GM12865 (cell line): ENCODE measurements at regions not wholly inside any gene's neighbourhood (a gene's known extent, or its start where the extent isn't known, plus 50 kb on each side); places are given as distances from the start of the nearest gene placed in this dataset.
A peak's percentile ranks its signal among the peaks of the same experiment; 100 is the strongest.

Experiments
- DNase-seq: peaks from one replicate; pipeline ENCODE4 v3.0.0; 2010; ENCODE audit warnings: low read depth
- H3K4me3 ChIP-seq: 2 replicates; pipeline ENCODE4 v1.5.1; 2011; ENCODE audit warnings: mild to moderate bottlenecking, low read depth, low read length, control low read depth
- CTCF ChIP-seq: IDR thresholded peaks from 2 replicates; pipeline ENCODE4 v1.5.1; 2011; ENCODE audit warnings: low read length, control low read depth, low read depth, inconsistent platforms; ENCODE audit not compliant: insufficient read depth; ENCODE audit errors: missing control alignments

DNA sequence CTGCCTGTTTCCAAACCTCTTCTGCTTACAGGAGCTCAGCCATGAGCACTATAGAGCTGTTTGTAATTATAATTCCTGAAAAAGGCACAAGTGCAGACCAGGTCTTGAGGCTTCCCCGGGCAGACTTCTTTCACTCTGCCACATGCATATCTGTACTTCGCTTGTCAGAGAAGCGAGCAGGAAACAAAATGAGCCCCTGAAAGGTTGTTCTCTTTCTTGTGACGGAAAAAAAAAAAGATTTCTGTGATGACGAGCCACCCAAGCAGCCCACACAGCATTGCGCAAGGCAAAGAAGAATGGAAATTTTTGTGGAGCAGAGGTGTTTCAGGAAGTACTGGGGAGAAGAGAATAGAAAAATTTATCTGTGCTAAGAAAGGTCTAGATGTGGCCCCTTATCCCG lies 54.0 kb upstream of the LINC00305 start:
- no peak for TF ChIP-seq CTCF
- peak; percentile 18 for DNase-seq
- no peak overlapping the region for H3K4me3 ChIP-seq

- TF ChIP-seq CTCF: no peak
- DNase-seq: peak; percentile 69
These were observed 53.4 kb upstream of the LINC00305 start for GRCh38 chr18:64202210-64202836.

GRCh38 chr18:64201781-64202180 lies 52.9 kb upstream of the LINC00305 start:
- H3K4me3 ChIP-seq: no peak overlapping the region
- TF ChIP-seq CTCF: no peak
- DNase-seq: no peak

More at GRCh38 chr18:64202210-64202836, 53.4 kb upstream of the LINC00305 start:
- H3K4me3 ChIP-seq: no peak overlapping the region

DNA sequence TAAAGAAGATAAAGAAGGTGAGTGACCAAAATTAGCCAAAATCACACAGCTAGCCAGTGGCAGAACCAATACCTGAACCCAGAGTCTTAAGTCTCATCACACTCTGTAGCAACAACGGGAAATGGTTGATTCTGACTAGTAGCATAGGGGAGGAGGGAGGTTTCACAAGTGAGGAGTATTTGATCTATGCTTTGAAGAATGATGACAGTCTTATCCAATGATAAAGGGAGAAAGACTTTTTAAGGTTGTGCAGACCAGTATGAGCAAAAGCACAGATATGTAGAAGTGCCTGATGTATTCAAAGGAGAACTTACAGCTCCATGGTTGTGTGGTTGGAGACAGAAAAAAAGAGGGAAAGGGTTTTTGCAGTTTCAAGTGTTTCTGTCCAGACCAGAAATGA lies 50.7 kb upstream of the LINC00305 start:
- no peak for DNase-seq
- no peak overlapping the region for H3K4me3 ChIP-seq
- no peak for TF ChIP-seq CTCF
